Astrocyte (in vitro differentiated cells and primary cell): ENCODE measurements at regions not wholly inside any gene's neighbourhood (a gene's known extent, or its start where the extent isn't known, plus 50 kb on each side); places are given as distances from the start of the nearest gene placed in this dataset.

ENCODE experiments used
- EZH2 ChIP-seq: IDR thresholded peaks from 2 replicates; pipeline ENCODE4 v1.6.1; 2012; ENCODE audit warnings: mild to moderate bottlenecking, low read length, inconsistent platforms; ENCODE audit not compliant: insufficient read depth
- TF ChIP-seq, protein P1 (sequence below): IDR thresholded peaks from 2 replicates; pipeline ENCODE4 v1.5.1; 2011; ENCODE audit warnings: low read depth, mild to moderate bottlenecking, inconsistent platforms, low read length, moderate library complexity; ENCODE audit not compliant: insufficient read depth

DNA sequence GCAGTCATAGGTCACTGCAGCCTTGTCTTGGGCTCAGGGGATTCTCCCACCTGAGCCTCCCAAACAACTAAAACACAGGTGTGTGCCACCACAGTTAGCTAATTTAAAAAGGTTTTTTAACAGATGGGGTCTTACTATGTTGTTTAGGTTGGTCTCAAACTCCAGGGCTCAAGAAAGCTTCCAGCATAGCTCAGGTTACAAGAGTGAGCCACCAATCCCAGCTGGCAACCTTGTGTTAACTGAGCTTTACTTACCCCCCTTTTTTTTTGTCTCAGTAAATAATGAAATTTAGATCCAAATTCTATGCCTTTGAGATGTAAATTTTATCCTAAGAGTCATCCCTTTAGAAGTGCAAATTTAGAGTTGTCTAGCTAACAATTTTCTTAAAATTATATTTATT lies 103.9 kb upstream of the OLFM3 start:
- TF ChIP-seq, protein P1, sequence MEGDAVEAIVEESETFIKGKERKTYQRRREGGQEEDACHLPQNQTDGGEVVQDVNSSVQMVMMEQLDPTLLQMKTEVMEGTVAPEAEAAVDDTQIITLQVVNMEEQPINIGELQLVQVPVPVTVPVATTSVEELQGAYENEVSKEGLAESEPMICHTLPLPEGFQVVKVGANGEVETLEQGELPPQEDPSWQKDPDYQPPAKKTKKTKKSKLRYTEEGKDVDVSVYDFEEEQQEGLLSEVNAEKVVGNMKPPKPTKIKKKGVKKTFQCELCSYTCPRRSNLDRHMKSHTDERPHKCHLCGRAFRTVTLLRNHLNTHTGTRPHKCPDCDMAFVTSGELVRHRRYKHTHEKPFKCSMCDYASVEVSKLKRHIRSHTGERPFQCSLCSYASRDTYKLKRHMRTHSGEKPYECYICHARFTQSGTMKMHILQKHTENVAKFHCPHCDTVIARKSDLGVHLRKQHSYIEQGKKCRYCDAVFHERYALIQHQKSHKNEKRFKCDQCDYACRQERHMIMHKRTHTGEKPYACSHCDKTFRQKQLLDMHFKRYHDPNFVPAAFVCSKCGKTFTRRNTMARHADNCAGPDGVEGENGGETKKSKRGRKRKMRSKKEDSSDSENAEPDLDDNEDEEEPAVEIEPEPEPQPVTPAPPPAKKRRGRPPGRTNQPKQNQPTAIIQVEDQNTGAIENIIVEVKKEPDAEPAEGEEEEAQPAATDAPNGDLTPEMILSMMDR, result no peak
- no peak for TF ChIP-seq EZH2
